GM12865 (cell line): ENCODE measurements at regions not wholly inside any gene's neighbourhood (a gene's known extent, or its start where the extent isn't known, plus 50 kb on each side); places are given as distances from the start of the nearest gene placed in this dataset.

Experiments
- DNase-seq: peaks from one replicate; pipeline ENCODE4 v3.0.0; 2010; ENCODE audit warnings: low read depth
- H3K4me3 ChIP-seq: 2 replicates; pipeline ENCODE4 v1.5.1; 2011; ENCODE audit warnings: mild to moderate bottlenecking, low read depth, low read length, control low read depth
- CTCF ChIP-seq: IDR thresholded peaks from 2 replicates; pipeline ENCODE4 v1.5.1; 2011; ENCODE audit warnings: low read length, control low read depth, low read depth, inconsistent platforms; ENCODE audit not compliant: insufficient read depth; ENCODE audit errors: missing control alignments

- no peak for TF ChIP-seq CTCF
- no peak for DNase-seq
- no peak overlapping the region for H3K4me3 ChIP-seq
Observed at GRCh38 chr11:91247009-91247735, 977.4 kb upstream of the FAT3 start.

GRCh38 chr11:91244912-91245311 lies 979.7 kb upstream of the FAT3 start:
- H3K4me3 ChIP-seq = no peak overlapping the region
- DNase-seq = no peak
- no peak for TF ChIP-seq CTCF

DNA sequence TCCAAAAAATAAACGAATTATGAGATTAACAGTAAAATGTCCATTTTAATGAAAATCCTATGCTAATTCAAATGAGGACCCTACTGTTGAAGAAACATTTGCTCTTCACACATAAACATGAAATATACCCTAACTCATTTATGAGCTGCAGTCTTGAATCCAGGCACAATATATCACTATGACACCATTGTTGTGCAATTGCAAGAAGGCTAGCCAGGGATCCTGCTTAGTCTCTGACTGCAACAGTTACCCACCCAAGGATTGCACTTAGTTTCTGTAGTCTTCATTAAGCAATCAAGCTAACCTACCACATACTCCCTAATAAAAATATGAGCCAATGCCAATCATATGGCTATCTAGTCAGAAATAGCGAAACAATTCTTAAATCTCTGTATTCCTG lies 981.0 kb upstream of the FAT3 start:
- DNase-seq = no peak
- TF ChIP-seq CTCF = no peak
- H3K4me3 ChIP-seq = no peak overlapping the region

DNA sequence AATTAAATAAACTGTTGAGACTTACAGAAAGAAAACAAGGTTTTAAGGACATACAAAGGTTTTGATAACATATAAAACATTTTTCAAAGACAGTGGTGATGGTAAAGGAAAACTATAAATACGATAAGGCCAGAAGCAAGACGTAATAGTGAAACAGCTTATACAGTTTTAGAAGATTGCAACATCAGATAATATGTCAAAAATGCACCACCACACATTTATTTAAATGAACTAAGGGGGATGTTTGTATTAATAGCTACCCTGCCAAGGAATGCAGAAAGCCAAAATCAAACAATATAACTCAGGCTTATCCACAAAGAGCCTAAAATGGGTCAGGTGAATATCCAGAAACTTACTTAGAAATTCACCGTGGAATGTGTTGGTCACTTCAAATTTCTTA lies 981.6 kb upstream of the FAT3 start:
- no peak for TF ChIP-seq CTCF
- DNase-seq = no peak
- no peak overlapping the region for H3K4me3 ChIP-seq

- H3K4me3 ChIP-seq = no peak overlapping the region
- DNase-seq = no peak
- no peak for TF ChIP-seq CTCF
Observed at GRCh38 chr11:91241226-91241625, 983.4 kb upstream of the FAT3 start.

- DNase-seq = peak; percentile 21
- H3K4me3 ChIP-seq = no peak overlapping the region
- no peak for TF ChIP-seq CTCF
Observed at GRCh38 chr11:91239359-91239758, 985.3 kb upstream of the FAT3 start.

GRCh38 chr11:91231226-91231625 lies 993.4 kb upstream of the FAT3 start:
- DNase-seq = no peak
- H3K4me3 ChIP-seq = no peak overlapping the region
- no peak for TF ChIP-seq CTCF
